ENCODE measurements at regions not wholly inside any gene's neighbourhood (a gene's known extent, or its start where the extent isn't known, plus 50 kb on each side); places are given as distances from the start of the nearest gene placed in this dataset.
A peak's percentile ranks its signal among the peaks of the same experiment; 100 is the strongest.

GRCh38 chr1:56425494-56426037, 153.8 kb downstream of the PLPP3 start (continued):
- TF ChIP-seq ZNF44 (CRISPR knock-in tag; IDR thresholded peaks at IDR 0.05), result no peak

GRCh38 chr1:56424744-56425493, 154.4 kb downstream of the PLPP3 start:
- Histone ChIP-seq H3K4me3 (replicated peaks in 1 of 3; ENCODE audit: insufficient read depth in 1 of 3, low read depth in 2 of 3, low read length in 3 of 3) (no peak overlapping the region), H3K4me1 (ENCODE audit: insufficient read depth, low read length) (peaks cover 39% of the 10 kb centered on the region), H3K79me2 (ENCODE audit: insufficient read depth, low read length) (no peaks in the 10 kb centered on the region), H3K4me2 (ENCODE audit: low read depth, low read length) (no peak overlapping the region), H3K27me3 (ENCODE audit: control insufficient read depth in 1 of 2, insufficient read depth in 2 of 2, low read length in 2 of 2) (no peaks in the 10 kb centered on the region), H3K9ac (ENCODE audit: insufficient read depth, low read depth, low read length) (no peak overlapping the region), H3K9me3 (ENCODE audit: low read length) (no peaks in the 10 kb centered on the region), H3K27ac (ENCODE audit: extremely low read length, insufficient read depth, low read length) (no peak overlapping the region), H4K20me1 (ENCODE audit: insufficient read depth, low read length) (no peaks in the 10 kb centered on the region), H2AFZ (ENCODE audit: low read length) (no peak overlapping the region), H3K36me3 (replicated peaks in 1 of 2; ENCODE audit: control insufficient read depth in 1 of 2, insufficient read depth in 2 of 2, low read length in 2 of 2) (no peaks in the 10 kb centered on the region)
- WGBS (ENCODE audit: low lambda C conversion rate), result 83% methylated on average over 6 of the region's 6 CpGs
- intact Hi-C loops (cut with micrococcal nuclease; ENCODE audit: unreplicated experiment), result no loop called here
- in situ Hi-C loops (cut with HindIII; ENCODE audit: extremely low pct_ligation_motif_present, low pct_unique_long_range_greater_than_20kb), result no loop called here
- peak; percentile 4 for FAIRE-seq
- DNase-seq (ENCODE audit: low spot score), result peak; percentile 76
- BruUV-seq (replicated peaks), result no TSS peak
- POLR2A ChIA-PET, result interaction anchor here (0.7 to 3.2 kb wide), 9 partner anchors 9 to 145 kb away, joined by 3 to 17 read pairs (median 5); no protein-coding TSS in a partner anchor
- peak; percentile 35 for ATAC-seq
- CTCF ChIA-PET (ENCODE audit: low intra/inter-chr PET ratio, low total read pairs), result no interaction called here
- 0 out of 2 replicates have a peak, but pooled peaks have one; percentile 51 for TF ChIP-seq LCORL (IDR thresholded peaks at IDR 0.05)
- TF ChIP-seq LCORL (CRISPR knock-in tag; IDR thresholded peaks at IDR 0.05), result no peak
- no peak for TF ChIP-seq GATAD2A (CRISPR knock-in tag; IDR thresholded peaks at IDR 0.05)
- TF ChIP-seq AHDC1 (CRISPR knock-in tag; IDR thresholded peaks at IDR 0.05; ENCODE audit: borderline replicate concordance), result 0 out of 2 replicates have a peak, but pooled peaks have one; percentile 32
- peak; percentile 64 for TF ChIP-seq ZMYM3 (CRISPR knock-in tag; IDR thresholded peaks at IDR 0.05)
- TF ChIP-seq NFIC (IDR thresholded peaks at IDR 0.05; ENCODE audit: low read length), result peak; percentile 62
- TF ChIP-seq MAFK (conservative IDR thresholded peaks at IDR 0.05 in 1 of 2, IDR thresholded peaks at IDR 0.05 in 1 of 2; ENCODE audit: low read length in 2 of 2), result peak in 1 of 2 experiments; percentile 37; a peak in 2 of 4 replicates
- no peak for TF ChIP-seq MAZ (IDR thresholded peaks at IDR 0.05; ENCODE audit: borderline replicate concordance, low read depth, low read length)
- TF ChIP-seq MAZ (CRISPR knock-in tag; IDR thresholded peaks at IDR 0.05; ENCODE audit: low read depth), result no peak
- TF ChIP-seq ARID5B (CRISPR knock-in tag; IDR thresholded peaks at IDR 0.05), result peak; percentile 30; the same call in 1 of the 2 replicates
- TF ChIP-seq FOSL2 (CRISPR knock-in tag; IDR thresholded peaks at IDR 0.05), result peak; percentile 89
- TF ChIP-seq HOXA5 (CRISPR knock-in tag; IDR thresholded peaks at IDR 0.05), result no peak
- 0 out of 2 replicates have a peak, but pooled peaks have one; percentile 3 for TF ChIP-seq MAFF (IDR thresholded peaks at IDR 0.05; ENCODE audit: low read depth, low read length)
